ENCODE measurements at regions not wholly inside any gene's neighbourhood (a gene's known extent, or its start where the extent isn't known, plus 50 kb on each side); places are given as distances from the start of the nearest gene placed in this dataset.

DNA sequence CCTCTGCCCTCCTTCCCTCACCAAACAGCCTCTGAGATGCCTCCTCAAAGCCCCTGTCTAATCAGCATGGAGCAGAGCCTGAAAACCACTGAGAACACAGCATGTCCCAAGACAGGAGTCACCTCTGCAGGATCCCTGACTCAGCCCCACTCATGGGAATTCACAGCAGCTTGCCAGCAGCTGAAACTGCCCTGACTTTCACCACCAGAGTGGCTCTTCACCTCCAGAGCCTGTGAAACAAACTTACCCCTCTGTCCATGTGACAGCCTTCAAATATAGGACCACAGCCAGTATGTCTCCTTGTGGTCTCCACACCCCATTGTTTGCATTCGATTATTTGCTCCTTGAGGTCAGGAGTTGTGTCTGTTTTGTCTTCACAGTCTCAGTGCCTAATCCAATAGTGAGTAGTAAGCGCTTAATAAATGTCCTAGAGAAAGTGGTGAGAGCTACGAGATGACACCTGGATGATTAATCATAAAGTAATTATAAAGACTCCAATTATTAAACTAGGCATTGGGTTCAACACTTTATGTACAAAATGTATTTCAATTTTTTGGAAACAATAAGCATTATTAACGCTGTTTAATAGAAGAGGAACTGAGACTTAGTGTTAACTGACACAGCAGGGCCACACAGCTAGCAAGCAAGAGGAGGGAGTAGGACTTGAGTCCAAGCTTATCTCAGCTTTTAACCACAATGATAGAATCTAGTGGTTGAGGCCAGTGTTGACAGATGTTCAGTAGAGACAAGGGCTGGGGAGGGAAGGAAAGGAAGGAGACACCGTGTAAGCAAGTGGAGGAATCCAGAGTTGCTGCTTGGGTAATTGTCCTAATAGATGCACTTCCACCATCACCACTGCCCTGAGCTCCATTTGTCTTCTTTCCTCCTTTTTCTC, 358.7 kb upstream of the TNP1 start:
- Histone ChIP-seq H3K27me3 (replicated peaks; ENCODE audit: control insufficient read depth, insufficient read depth, low read length, poor library complexity, severe bottlenecking) (no peaks in the 10 kb centered on the region), H3K36me3 (ENCODE audit: control insufficient read depth, insufficient read depth, low read length) (no peaks in the 10 kb centered on the region), H3K4me3 (ENCODE audit: insufficient read depth, low read depth, low read length, poor library complexity, severe bottlenecking) (no peak overlapping the region), H3K4me1 (ENCODE audit: control insufficient read depth, insufficient read depth, low read length, poor library complexity, severe bottlenecking) (no peaks in the 10 kb centered on the region), H3K9me3 (ENCODE audit: control insufficient read depth, low read length) (no peaks in the 10 kb centered on the region), H3K27ac (ENCODE audit: insufficient read depth, low read length, poor library complexity, severe bottlenecking) (no peak overlapping the region)
- no peak for DNase-seq

DNA sequence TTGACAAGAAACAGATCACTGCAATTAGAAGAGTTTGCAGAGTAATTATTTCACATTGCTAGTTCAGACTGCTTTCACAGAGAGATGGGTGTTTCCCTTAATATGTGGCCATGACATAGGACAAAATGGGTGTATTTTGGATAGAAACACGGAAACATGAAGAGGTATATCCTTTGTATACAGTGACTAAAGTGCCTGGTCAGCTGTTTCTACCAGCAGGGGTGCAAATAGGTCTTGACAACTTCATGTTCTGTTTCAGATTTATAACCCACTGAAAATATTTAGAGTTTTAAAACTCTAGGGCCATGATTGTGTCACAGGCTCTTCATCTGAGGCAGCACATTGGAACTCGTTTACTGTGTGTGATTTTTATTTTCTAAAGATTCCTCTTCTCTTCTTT, 357.1 kb upstream of the TNP1 start:
- no peak overlapping the region for H3K4me3 ChIP-seq (ENCODE audit: insufficient read depth, low read depth, low read length, poor library complexity, severe bottlenecking)
- H3K9me3 ChIP-seq (ENCODE audit: control insufficient read depth, low read length): no peaks in the 10 kb centered on the region
- H3K4me1 ChIP-seq (ENCODE audit: control insufficient read depth, insufficient read depth, low read length, poor library complexity, severe bottlenecking): no peaks in the 10 kb centered on the region
- H3K36me3 ChIP-seq (ENCODE audit: control insufficient read depth, insufficient read depth, low read length): no peaks in the 10 kb centered on the region
- DNase-seq: no peak
- H3K27me3 ChIP-seq (replicated peaks; ENCODE audit: control insufficient read depth, insufficient read depth, low read length, poor library complexity, severe bottlenecking): no peaks in the 10 kb centered on the region
- no peak overlapping the region for H3K27ac ChIP-seq (ENCODE audit: insufficient read depth, low read length, poor library complexity, severe bottlenecking)

GRCh38 chr2:217216316-217216715, 356.5 kb upstream of the TNP1 start:
- Histone ChIP-seq H3K36me3 (ENCODE audit: control insufficient read depth, insufficient read depth, low read length) (no peaks in the 10 kb centered on the region), H3K4me3 (ENCODE audit: insufficient read depth, low read depth, low read length, poor library complexity, severe bottlenecking) (no peak overlapping the region)

GRCh38 chr2:217215877-217216276, 356.0 kb upstream of the TNP1 start:
- Histone ChIP-seq H3K27me3 (replicated peaks; ENCODE audit: control insufficient read depth, insufficient read depth, low read length, poor library complexity, severe bottlenecking) (no peaks in the 10 kb centered on the region), H3K9me3 (ENCODE audit: control insufficient read depth, low read length) (no peaks in the 10 kb centered on the region), H3K27ac (ENCODE audit: insufficient read depth, low read length, poor library complexity, severe bottlenecking) (no peak overlapping the region), H3K4me3 (ENCODE audit: insufficient read depth, low read depth, low read length, poor library complexity, severe bottlenecking) (no peak overlapping the region), H3K36me3 (ENCODE audit: control insufficient read depth, insufficient read depth, low read length) (no peaks in the 10 kb centered on the region), H3K4me1 (ENCODE audit: control insufficient read depth, insufficient read depth, low read length, poor library complexity, severe bottlenecking) (no peaks in the 10 kb centered on the region)
- DNase-seq: no peak

More at GRCh38 chr2:217216316-217216715, 356.5 kb upstream of the TNP1 start:
- Histone ChIP-seq H3K9me3 (ENCODE audit: control insufficient read depth, low read length) (no peaks in the 10 kb centered on the region), H3K27me3 (replicated peaks; ENCODE audit: control insufficient read depth, insufficient read depth, low read length, poor library complexity, severe bottlenecking) (no peaks in the 10 kb centered on the region), H3K4me1 (ENCODE audit: control insufficient read depth, insufficient read depth, low read length, poor library complexity, severe bottlenecking) (no peaks in the 10 kb centered on the region), H3K27ac (ENCODE audit: insufficient read depth, low read length, poor library complexity, severe bottlenecking) (no peak overlapping the region)
- DNase-seq: no peak

DNA sequence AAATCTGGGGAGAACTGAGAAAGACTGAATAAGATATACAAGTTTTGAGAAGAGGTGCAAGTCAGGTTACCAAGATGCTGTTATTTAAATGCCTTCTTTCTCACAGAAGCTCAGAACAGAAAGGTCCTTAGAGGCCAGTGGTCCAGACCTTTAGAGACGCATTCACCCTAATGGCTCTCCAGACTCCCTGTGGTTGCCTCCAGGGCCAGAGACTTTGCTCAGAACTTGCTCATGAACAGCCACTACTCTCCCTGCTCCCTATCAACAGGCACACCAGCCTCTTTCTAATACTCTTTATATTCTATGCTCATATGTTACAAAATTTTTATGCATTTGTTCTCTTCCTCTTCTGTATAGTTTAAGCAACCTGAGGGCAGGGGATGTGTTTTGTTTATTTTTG, 349.0 kb upstream of the TNP1 start:
- no peak for DNase-seq
- Histone ChIP-seq H3K36me3 (ENCODE audit: control insufficient read depth, insufficient read depth, low read length) (no peaks in the 10 kb centered on the region), H3K9me3 (ENCODE audit: control insufficient read depth, low read length) (no peaks in the 10 kb centered on the region), H3K27me3 (replicated peaks; ENCODE audit: control insufficient read depth, insufficient read depth, low read length, poor library complexity, severe bottlenecking) (no peaks in the 10 kb centered on the region), H3K4me1 (ENCODE audit: control insufficient read depth, insufficient read depth, low read length, poor library complexity, severe bottlenecking) (no peaks in the 10 kb centered on the region), H3K4me3 (ENCODE audit: insufficient read depth, low read depth, low read length, poor library complexity, severe bottlenecking) (no peak overlapping the region), H3K27ac (ENCODE audit: insufficient read depth, low read length, poor library complexity, severe bottlenecking) (no peak overlapping the region)

DNA sequence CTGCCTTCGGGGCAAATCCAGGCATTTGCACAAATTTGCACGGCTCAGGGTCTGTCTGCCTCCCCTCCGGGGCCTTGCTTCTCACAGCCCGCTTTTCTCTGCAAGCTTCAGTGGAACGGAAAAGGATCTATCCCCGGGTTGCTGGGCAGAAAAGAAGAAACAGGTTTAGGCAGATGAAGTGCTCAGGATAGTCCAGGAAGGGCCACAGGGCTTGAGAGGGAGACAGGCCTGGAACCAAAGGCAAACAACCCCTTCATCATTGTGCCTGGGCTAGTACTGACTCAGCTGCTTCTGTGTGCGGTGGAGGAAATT, 347.8 kb upstream of the TNP1 start:
- DNase-seq: no peak
- Histone ChIP-seq H3K4me3 (ENCODE audit: insufficient read depth, low read depth, low read length, poor library complexity, severe bottlenecking) (no peak overlapping the region), H3K27ac (ENCODE audit: insufficient read depth, low read length, poor library complexity, severe bottlenecking) (no peak overlapping the region), H3K27me3 (replicated peaks; ENCODE audit: control insufficient read depth, insufficient read depth, low read length, poor library complexity, severe bottlenecking) (no peaks in the 10 kb centered on the region), H3K9me3 (ENCODE audit: control insufficient read depth, low read length) (no peaks in the 10 kb centered on the region), H3K4me1 (ENCODE audit: control insufficient read depth, insufficient read depth, low read length, poor library complexity, severe bottlenecking) (no peaks in the 10 kb centered on the region), H3K36me3 (ENCODE audit: control insufficient read depth, insufficient read depth, low read length) (no peaks in the 10 kb centered on the region)

GRCh38 chr2:217206907-217207698, 347.2 kb upstream of the TNP1 start:
- Histone ChIP-seq H3K9me3 (ENCODE audit: control insufficient read depth, low read length) (no peaks in the 10 kb centered on the region), H3K4me1 (ENCODE audit: control insufficient read depth, insufficient read depth, low read length, poor library complexity, severe bottlenecking) (no peaks in the 10 kb centered on the region), H3K36me3 (ENCODE audit: control insufficient read depth, insufficient read depth, low read length) (no peaks in the 10 kb centered on the region), H3K27me3 (replicated peaks; ENCODE audit: control insufficient read depth, insufficient read depth, low read length, poor library complexity, severe bottlenecking) (no peaks in the 10 kb centered on the region), H3K4me3 (ENCODE audit: insufficient read depth, low read depth, low read length, poor library complexity, severe bottlenecking) (no peak overlapping the region), H3K27ac (ENCODE audit: insufficient read depth, low read length, poor library complexity, severe bottlenecking) (no peak overlapping the region)
- no peak for DNase-seq

DNA sequence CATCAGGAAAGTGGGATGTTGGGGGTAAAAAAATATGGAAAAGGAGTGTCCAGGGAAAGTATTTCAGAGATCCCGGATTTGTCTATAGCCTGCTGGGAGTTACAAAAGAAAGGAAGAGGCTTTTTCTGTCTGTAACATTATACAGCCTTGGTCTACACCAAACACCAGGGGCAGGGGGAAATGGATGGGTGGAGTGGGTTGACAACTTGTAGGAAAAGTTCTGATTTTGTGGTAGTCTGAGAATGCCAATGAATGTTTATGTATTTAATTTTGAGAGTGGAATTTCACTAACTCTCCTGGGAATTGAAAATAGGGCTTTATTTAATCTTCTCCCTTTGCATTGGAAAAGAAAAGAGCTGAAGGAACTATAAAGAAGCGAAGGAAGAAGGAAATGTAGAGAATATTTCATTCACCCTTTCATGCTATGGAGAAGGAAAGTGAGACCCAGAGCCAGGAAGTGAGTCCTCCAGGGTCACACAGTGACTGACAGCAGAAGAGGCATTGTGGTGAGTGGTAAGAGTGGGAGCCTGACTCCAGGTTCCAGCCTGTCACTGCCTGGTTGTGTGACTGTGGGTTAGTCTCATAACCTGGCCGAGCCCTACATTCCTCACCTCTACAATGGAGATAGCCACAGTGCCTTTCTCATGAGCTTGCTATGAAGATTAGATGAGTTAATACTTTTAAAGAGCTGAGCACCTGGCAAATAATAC, 346.3 kb upstream of the TNP1 start:
- Histone ChIP-seq H3K9me3 (ENCODE audit: control insufficient read depth, low read length) (no peaks in the 10 kb centered on the region), H3K27ac (ENCODE audit: insufficient read depth, low read length, poor library complexity, severe bottlenecking) (no peak overlapping the region), H3K36me3 (ENCODE audit: control insufficient read depth, insufficient read depth, low read length) (no peaks in the 10 kb centered on the region), H3K4me1 (ENCODE audit: control insufficient read depth, insufficient read depth, low read length, poor library complexity, severe bottlenecking) (no peaks in the 10 kb centered on the region), H3K4me3 (ENCODE audit: insufficient read depth, low read depth, low read length, poor library complexity, severe bottlenecking) (no peak overlapping the region), H3K27me3 (replicated peaks; ENCODE audit: control insufficient read depth, insufficient read depth, low read length, poor library complexity, severe bottlenecking) (no peaks in the 10 kb centered on the region)
- no peak for DNase-seq

GRCh38 chr2:217204358-217204757, 344.5 kb upstream of the TNP1 start:
- Histone ChIP-seq H3K36me3 (ENCODE audit: control insufficient read depth, insufficient read depth, low read length) (no peaks in the 10 kb centered on the region), H3K4me3 (ENCODE audit: insufficient read depth, low read depth, low read length, poor library complexity, severe bottlenecking) (no peak overlapping the region), H3K27me3 (replicated peaks; ENCODE audit: control insufficient read depth, insufficient read depth, low read length, poor library complexity, severe bottlenecking) (no peaks in the 10 kb centered on the region), H3K9me3 (ENCODE audit: control insufficient read depth, low read length) (no peaks in the 10 kb centered on the region), H3K4me1 (ENCODE audit: control insufficient read depth, insufficient read depth, low read length, poor library complexity, severe bottlenecking) (no peaks in the 10 kb centered on the region), H3K27ac (ENCODE audit: insufficient read depth, low read length, poor library complexity, severe bottlenecking) (no peak overlapping the region)
- DNase-seq: no peak

GRCh38 chr2:217203086-217203485, 343.2 kb upstream of the TNP1 start:
- no peak for DNase-seq
- Histone ChIP-seq H3K27me3 (replicated peaks; ENCODE audit: control insufficient read depth, insufficient read depth, low read length, poor library complexity, severe bottlenecking) (no peaks in the 10 kb centered on the region), H3K4me3 (ENCODE audit: insufficient read depth, low read depth, low read length, poor library complexity, severe bottlenecking) (no peak overlapping the region)

More at GRCh38 chr2:217203086-217203485, 343.2 kb upstream of the TNP1 start:
- no peaks in the 10 kb centered on the region for H3K9me3 ChIP-seq (ENCODE audit: control insufficient read depth, low read length)
- no peak overlapping the region for H3K27ac ChIP-seq (ENCODE audit: insufficient read depth, low read length, poor library complexity, severe bottlenecking)
- H3K4me1 ChIP-seq (ENCODE audit: control insufficient read depth, insufficient read depth, low read length, poor library complexity, severe bottlenecking): no peaks in the 10 kb centered on the region
- H3K36me3 ChIP-seq (ENCODE audit: control insufficient read depth, insufficient read depth, low read length): no peaks in the 10 kb centered on the region
